ENCODE measurements at regions not wholly inside any gene's neighbourhood (a gene's known extent, or its start where the extent isn't known, plus 50 kb on each side); places are given as distances from the start of the nearest gene placed in this dataset.

- Histone ChIP-seq H2BK120ac (replicated peaks; ENCODE audit: low read depth, low read length) (no peak overlapping the region), H2AFZ (ENCODE audit: low read length) (no peak overlapping the region), H3K4me1 (replicated peaks in 1 of 4; ENCODE audit: control insufficient read depth in 3 of 4, insufficient read depth in 4 of 4, low read length in 3 of 4) (no peaks in the 10 kb centered on the region), H3K79me2 (ENCODE audit: control insufficient read depth in 1 of 2, insufficient read depth in 2 of 2, low read length in 2 of 2) (no peaks in the 10 kb centered on the region), H3K23me2 (ENCODE audit: low read depth, low read length) (no peaks in the 10 kb centered on the region), H3K14ac (ENCODE audit: insufficient read length) (no peak overlapping the region), H2AK5ac (ENCODE audit: low read depth, low read length) (no peak overlapping the region), H3K27ac (ENCODE audit: low read depth, low read length) (no peak overlapping the region), H3K9me3 (ENCODE audit: insufficient read depth in 2 of 2, low read depth in 1 of 2, low read length in 1 of 2) (0 out of 4 replicates have a peak, but pooled peaks cover 0 to 3% of the 10 kb centered on the region in 2 experiments), H3K4me3 (ENCODE audit: extremely low read depth in 1 of 4, insufficient read depth in 2 of 4, low read depth in 3 of 4, low read length in 4 of 4) (no peak overlapping the region), H4K8ac (ENCODE audit: extremely low read depth, insufficient read depth, low read length) (no peak overlapping the region), H3K9ac (replicated peaks in 1 of 4; ENCODE audit: extremely low read depth in 1 of 4, low read depth in 3 of 4, low read length in 3 of 4) (no peak overlapping the region), H2BK5ac (ENCODE audit: low read depth, low read length) (no peak overlapping the region), H3K36me3 (ENCODE audit: control insufficient read depth in 2 of 4, insufficient read depth in 4 of 4, low read length in 3 of 4) (no peaks in the 10 kb centered on the region), H4K5ac (ENCODE audit: insufficient read length, low read depth, low read length) (no peak overlapping the region), H2BK20ac (ENCODE audit: low read length) (no peak overlapping the region), H3K27me3 (replicated peaks in 1 of 4; ENCODE audit: control insufficient read depth in 3 of 4, extremely low read depth in 1 of 4, insufficient read depth in 3 of 4, low read length in 3 of 4) (0 out of 7 replicates have a peak, but pooled peaks cover 0 to 2% (median 0%) of the 10 kb centered on the region in 4 experiments), H2BK12ac (ENCODE audit: low read depth, low read length) (no peak overlapping the region), H3K18ac (ENCODE audit: extremely low read depth, low read length) (no peak overlapping the region), H3K79me1 (ENCODE audit: low read depth, low read length) (no peaks in the 10 kb centered on the region), H4K91ac (replicated peaks; ENCODE audit: insufficient read length, low read length) (no peak overlapping the region), H3K23ac (ENCODE audit: insufficient read length) (no peak overlapping the region), H3K56ac (replicated peaks; ENCODE audit: insufficient read length, low read depth, low read length) (no peak overlapping the region), H2BK15ac (ENCODE audit: low read length) (no peak overlapping the region), H3K4ac (replicated peaks; ENCODE audit: insufficient read length, low read depth, low read length) (no peak overlapping the region), H4K20me1 (replicated peaks in 1 of 2; ENCODE audit: control insufficient read depth in 1 of 2, insufficient read depth in 2 of 2, low read length in 2 of 2) (no peaks in the 10 kb centered on the region), H3K4me2 (ENCODE audit: insufficient read depth in 1 of 2, low read depth in 2 of 2, low read length in 2 of 2) (no peak overlapping the region)
- WGBS, 2 experiments (ENCODE audit: extremely low coverage in 1 of 2, insufficient coverage in 1 of 2, insufficient read length in 1 of 2, insufficient replicate concordance in 2 of 2, low coverage in 1 of 2, low lambda C conversion rate in 2 of 2, missing lambda C conversion rate in 1 of 2), result 88% methylated on average over 4 of the region's 4 CpGs; no CpG with 5 or more reads in 1 of the 2 experiments
- ChIA-PET POLR2A (ENCODE audit: partially characterized antibody) (interaction anchor here (0.7 kb wide), 1 partner anchor 1145 kb away, joined by 3 read pairs; no protein-coding TSS in a partner anchor), CTCF (ENCODE audit: partially characterized antibody) (interaction anchor here (1.1 kb wide), 1 partner anchor 25 kb away, joined by 3 read pairs; no protein-coding TSS in a partner anchor)
- FAIRE-seq (no peak), DNase-seq (ENCODE audit: low read depth in 1 of 2, low spot score in 2 of 2) (no peak)
- TF ChIP-seq E2F6 (IDR thresholded peaks at IDR 0.05) (no peak), KDM1A (IDR thresholded peaks at IDR 0.05; ENCODE audit: borderline replicate concordance, low read length) (no peak), YY1 (IDR thresholded peaks at IDR 0.05; ENCODE audit: low read depth, low read length) (no peak), KDM5A (IDR thresholded peaks at IDR 0.05; ENCODE audit: low read length) (no peak), RNF2 (IDR thresholded peaks at IDR 0.05; ENCODE audit: borderline replicate concordance, low read depth, low read length, missing control alignments, poor library complexity, severe bottlenecking) (no peak), CEBPB (IDR thresholded peaks at IDR 0.05; ENCODE audit: low read depth, low read length) (no peak), EP300 (IDR thresholded peaks at IDR 0.05; ENCODE audit: borderline replicate concordance in 1 of 2, low read depth in 2 of 2, low read length in 2 of 2) (no peak), RAD21 (IDR thresholded peaks at IDR 0.05 in 1 of 2, conservative IDR thresholded peaks at IDR 0.05 in 1 of 2; ENCODE audit: low read depth in 2 of 2, low read length in 2 of 2) (no peak), TAF1 (IDR thresholded peaks at IDR 0.05; ENCODE audit: low read depth, low read length) (no peak)
These were observed 94.9 kb upstream of the ABCB5 start for GRCh38 chr7:20520530-20520929.

Measured in H1 (cell line).